Natural killer cell treated with Interleukin-12 subunit alpha and Interleukin-12 subunit beta and Interleukin-15 and Interleukin-18, amount 100 ng/mL, for 72 hours (primary cell): ENCODE measurements at regions not wholly inside any gene's neighbourhood (a gene's known extent, or its start where the extent isn't known, plus 50 kb on each side); places are given as distances from the start of the nearest gene placed in this dataset.
A peak's percentile ranks its signal among the peaks of the same experiment; 100 is the strongest.

Experiments used
- ATAC-seq, 2 donors: fragments of 150-1000 bp; cut with Tn5 transposase in 1 of 2; sonication (Bioruptor Pico), chemical (Tn5 transposase) in 1 of 2; 2 replicates each; pipeline ENCODE4 v1.10.0; 2021
- DNase-seq: peaks from one replicate; pipeline ENCODE4 v3.0.0; 2022; ENCODE audit warnings: low spot score
- H3K27ac Mint-ChIP-seq, 2 donors: 1 replicate in 1 of 2; 2 replicates in 1 of 2; pipeline ENCODE4 v1.8.0; 2022; ENCODE audit warnings: mixed read lengths in 2 of 2, mild to moderate bottlenecking in 1 of 2, moderate library complexity in 1 of 2
- H3K27me3 Mint-ChIP-seq, 2 donors: 1 replicate in 1 of 2; 2 replicates in 1 of 2; pipeline ENCODE4 v1.8.0; 2022; ENCODE audit warnings: mixed read lengths in 2 of 2
- H3K36me3 Mint-ChIP-seq: one replicate; pipeline ENCODE4 v1.8.0; 2022; ENCODE audit warnings: mixed read lengths
- H3K4me1 Mint-ChIP-seq, 2 donors: 1 replicate in 1 of 2; 2 replicates in 1 of 2; pipeline ENCODE4 v1.8.0; 2022; ENCODE audit warnings: low read depth in 2 of 2, mixed read lengths in 2 of 2, mild to moderate bottlenecking in 1 of 2
- H3K4me3 Mint-ChIP-seq: one replicate; pipeline ENCODE4 v1.8.0; 2022; ENCODE audit warnings: mixed read lengths
- H3K9me3 Mint-ChIP-seq: 2 replicates; pipeline ENCODE4 v1.8.0; 2022; ENCODE audit warnings: mixed read lengths

- H3K9me3 Mint-ChIP-seq = peaks cover 5% of the 10 kb centered on the region
- DNase-seq (no peak), ATAC-seq (peak in 1 of 2 donors; percentile 43)
- no peak overlapping the region for H3K27ac Mint-ChIP-seq
- peaks cover 24 to 29% of the 10 kb centered on the region in 2 donors for H3K27me3 Mint-ChIP-seq
- H3K4me1 Mint-ChIP-seq = peaks cover 0 to 3% of the 10 kb centered on the region in 2 donors
- H3K4me3 Mint-ChIP-seq = no peak overlapping the region
- no peaks in the 10 kb centered on the region for H3K36me3 Mint-ChIP-seq
Observed at GRCh38 chr17:55622547-55622946, 100.1 kb downstream of the TMEM100 start.

GRCh38 chr17:55620945-55621344, 101.7 kb downstream of the TMEM100 start:
- H3K27me3 Mint-ChIP-seq = peaks cover 21 to 29% of the 10 kb centered on the region in 2 donors
- no peak overlapping the region for H3K27ac Mint-ChIP-seq
- ATAC-seq (no peak), DNase-seq (no peak)
- H3K4me1 Mint-ChIP-seq = peaks cover 0 to 3% of the 10 kb centered on the region in 2 donors
- H3K9me3 Mint-ChIP-seq = peaks cover 2% of the 10 kb centered on the region
- H3K4me3 Mint-ChIP-seq = no peak overlapping the region
- H3K36me3 Mint-ChIP-seq = no peaks in the 10 kb centered on the region

- no peak overlapping the region for H3K4me3 Mint-ChIP-seq
- no peak for ATAC-seq
Observed at GRCh38 chr17:55620023-55620422, 102.6 kb downstream of the TMEM100 start.

DNA sequence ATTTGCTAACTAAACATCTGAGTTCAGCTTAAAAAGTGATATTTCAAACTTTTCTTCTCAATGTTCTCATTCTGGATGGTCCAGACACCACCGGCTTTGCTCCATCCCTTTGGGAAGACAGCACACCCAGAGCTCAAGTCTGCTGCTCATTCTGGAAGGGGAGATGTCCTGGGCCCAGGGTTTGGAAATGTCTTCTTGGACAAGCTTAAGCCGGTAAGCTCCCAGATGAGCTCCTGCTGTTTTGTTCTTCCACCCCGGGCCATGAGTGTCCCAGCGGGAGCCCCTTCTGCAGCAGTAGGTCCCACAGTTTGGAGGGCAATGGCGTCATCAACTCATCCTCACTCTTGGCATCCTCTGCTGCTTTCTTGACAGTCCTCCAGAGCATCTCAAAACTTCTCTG, 105.2 kb downstream of the TMEM100 start:
- DNase-seq (no peak), ATAC-seq (no peak)
- Mint-ChIP-seq H3K27me3 (peaks cover 13 to 15% of the 10 kb centered on the region in 2 donors), H3K9me3 (peaks cover 2% of the 10 kb centered on the region), H3K36me3 (no peaks in the 10 kb centered on the region), H3K4me1 (no peaks in the 10 kb centered on the region), H3K27ac (no peak overlapping the region), H3K4me3 (no peak overlapping the region)

More at GRCh38 chr17:55620023-55620422, 102.6 kb downstream of the TMEM100 start:
- Mint-ChIP-seq H3K27ac (no peak overlapping the region), H3K9me3 (peaks cover 2% of the 10 kb centered on the region), H3K4me1 (no peaks in the 10 kb centered on the region), H3K36me3 (no peaks in the 10 kb centered on the region), H3K27me3 (peaks cover 21 to 29% of the 10 kb centered on the region in 2 donors)
- no peak for DNase-seq

DNA sequence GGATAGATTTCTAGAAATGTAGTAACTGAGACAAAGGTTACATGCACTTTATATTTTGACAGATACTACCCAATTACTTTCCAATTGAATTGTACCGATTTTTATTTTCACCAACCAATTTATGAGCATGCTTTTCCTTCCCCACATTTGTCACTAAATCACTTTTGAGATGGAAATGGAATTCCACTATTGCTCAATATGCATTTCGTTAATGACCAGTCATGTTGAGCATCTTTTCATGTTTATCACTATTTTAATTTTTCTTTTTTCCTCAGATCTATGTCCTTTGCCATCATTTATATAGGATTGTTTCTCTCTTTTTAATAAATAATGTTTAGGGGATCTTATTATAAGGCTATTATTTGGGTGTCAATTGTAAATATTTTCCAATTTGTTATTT, 102.8 kb upstream of the SMIM36 start:
- no peaks in the 10 kb centered on the region for H3K9me3 Mint-ChIP-seq
- H3K36me3 Mint-ChIP-seq = no peaks in the 10 kb centered on the region
- H3K4me3 Mint-ChIP-seq = no peak overlapping the region
- H3K4me1 Mint-ChIP-seq = no peaks in the 10 kb centered on the region
- peaks cover 9 to 10% of the 10 kb centered on the region in 2 donors for H3K27me3 Mint-ChIP-seq
- H3K27ac Mint-ChIP-seq = no peak overlapping the region
- DNase-seq = no peak
- ATAC-seq = no peak

DNA sequence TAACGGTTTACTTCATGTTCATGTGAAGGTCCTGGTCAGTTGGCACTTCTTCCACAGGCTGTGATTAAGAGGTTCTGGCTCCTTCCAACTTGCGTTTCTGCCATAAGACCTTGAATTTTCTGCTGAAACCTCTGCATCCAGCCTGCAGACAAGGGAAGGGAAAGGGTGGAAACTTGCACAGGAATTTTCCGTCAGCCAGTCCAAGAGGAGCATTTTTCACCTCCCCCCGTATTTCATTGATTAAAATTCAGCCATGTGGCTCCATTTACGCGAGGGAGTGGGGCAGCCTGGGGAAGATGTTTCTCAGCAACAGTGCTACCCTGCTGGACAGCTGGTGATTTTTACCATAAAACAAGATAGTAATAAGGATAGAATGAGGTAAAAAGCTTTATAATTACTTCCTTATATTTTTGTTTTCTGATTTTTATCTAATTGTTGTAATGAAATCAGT, 101.5 kb upstream of the SMIM36 start:
- ATAC-seq (no peak), DNase-seq (no peak)
- Mint-ChIP-seq H3K36me3 (no peaks in the 10 kb centered on the region), H3K9me3 (no peaks in the 10 kb centered on the region), H3K27ac (no peak overlapping the region), H3K4me1 (no peaks in the 10 kb centered on the region), H3K4me3 (no peak overlapping the region), H3K27me3 (peaks cover 0 to 2% of the 10 kb centered on the region in 2 donors)

DNA sequence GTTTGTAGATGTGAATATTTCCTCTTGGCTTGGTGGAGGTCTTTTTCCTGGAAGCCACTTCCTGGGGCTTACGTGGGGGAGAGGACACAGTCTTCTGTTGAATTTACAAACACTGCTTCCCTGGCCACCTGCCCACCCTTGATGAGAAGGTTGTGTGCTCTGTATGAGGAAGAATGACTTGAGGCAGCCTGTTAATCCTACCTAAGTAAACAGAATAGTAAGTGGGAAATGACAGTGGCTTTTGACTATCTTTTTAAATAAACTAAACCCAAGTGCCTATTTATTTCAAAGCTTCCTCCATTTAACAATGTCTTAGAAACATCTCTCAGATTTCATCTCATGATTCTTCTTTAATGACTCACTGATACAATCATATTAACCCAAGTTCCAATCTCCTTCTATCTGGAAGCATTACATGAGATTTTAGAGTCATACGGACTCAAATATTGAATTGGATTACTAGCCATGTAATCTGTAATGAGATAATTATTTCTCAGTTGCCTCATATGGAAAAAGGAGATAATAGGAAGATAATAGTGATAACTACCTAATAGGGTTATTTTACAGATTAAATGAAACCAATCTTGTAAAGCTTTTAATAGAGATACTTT, 96.6 kb upstream of the SMIM36 start:
- Mint-ChIP-seq H3K4me1 (no peaks in the 10 kb centered on the region), H3K27me3 (peaks cover 10 to 11% of the 10 kb centered on the region in 2 donors), H3K27ac (no peak overlapping the region), H3K36me3 (no peaks in the 10 kb centered on the region), H3K9me3 (no peaks in the 10 kb centered on the region), H3K4me3 (no peak overlapping the region)
- DNase-seq (no peak), ATAC-seq (no peak)

GRCh38 chr17:55606488-55606815, 95.2 kb upstream of the SMIM36 start:
- no peak for ATAC-seq
- H3K27ac Mint-ChIP-seq = no peak overlapping the region
- no peaks in the 10 kb centered on the region for H3K36me3 Mint-ChIP-seq
- DNase-seq = no peak
- peaks cover 10 to 20% of the 10 kb centered on the region in 2 donors for H3K27me3 Mint-ChIP-seq
- no peaks in the 10 kb centered on the region for H3K9me3 Mint-ChIP-seq
- no peak overlapping the region for H3K4me3 Mint-ChIP-seq
- no peaks in the 10 kb centered on the region for H3K4me1 Mint-ChIP-seq

- Mint-ChIP-seq H3K4me1 (no peaks in the 10 kb centered on the region), H3K27me3 (peaks cover 10 to 26% of the 10 kb centered on the region in 2 donors), H3K27ac (no peak overlapping the region), H3K9me3 (peaks cover 2% of the 10 kb centered on the region), H3K4me3 (no peak overlapping the region), H3K36me3 (peaks cover 4% of the 10 kb centered on the region)
- DNase-seq (no peak), ATAC-seq (no peak)
Observed at GRCh38 chr17:55605705-55606487, 94.6 kb upstream of the SMIM36 start.

GRCh38 chr17:55601874-55602364, 90.7 kb upstream of the SMIM36 start:
- no peak overlapping the region for H3K27ac Mint-ChIP-seq
- peaks cover 12 to 27% of the 10 kb centered on the region in 2 donors for H3K27me3 Mint-ChIP-seq
- H3K4me3 Mint-ChIP-seq = no peak overlapping the region
- peaks cover 18% of the 10 kb centered on the region for H3K9me3 Mint-ChIP-seq
- DNase-seq (no peak), ATAC-seq (no peak)
- H3K4me1 Mint-ChIP-seq = no peaks in the 10 kb centered on the region
- peaks cover 34% of the 10 kb centered on the region for H3K36me3 Mint-ChIP-seq

DNA sequence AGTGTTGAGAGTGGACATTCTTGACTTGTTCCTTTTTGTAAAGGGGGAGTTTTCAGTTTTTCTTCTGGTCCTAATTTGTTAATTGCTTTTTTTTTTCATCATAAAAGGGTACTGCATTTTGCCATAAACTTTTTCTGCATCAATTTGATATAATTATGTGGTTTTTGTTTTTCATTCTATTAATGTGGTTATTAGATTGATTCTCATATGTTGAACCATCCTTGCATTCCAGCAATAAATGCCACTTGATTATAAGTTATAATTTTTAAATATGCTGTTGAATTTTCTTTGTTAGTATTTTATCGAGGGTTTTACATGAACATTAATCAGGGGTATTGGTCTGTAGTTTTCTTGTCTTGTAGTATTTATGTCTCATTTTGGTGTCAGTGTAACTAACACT, 87.2 kb upstream of the SMIM36 start:
- ATAC-seq = no peak
- Mint-ChIP-seq H3K27me3 (peaks cover 8 to 16% of the 10 kb centered on the region in 2 donors), H3K4me3 (no peak overlapping the region), H3K9me3 (peaks cover 25% of the 10 kb centered on the region), H3K4me1 (no peaks in the 10 kb centered on the region), H3K27ac (no peak overlapping the region), H3K36me3 (peaks cover 39% of the 10 kb centered on the region)
- DNase-seq = no peak

- Mint-ChIP-seq H3K4me1 (no peaks in the 10 kb centered on the region), H3K4me3 (no peak overlapping the region), H3K9me3 (no peaks in the 10 kb centered on the region), H3K36me3 (no peaks in the 10 kb centered on the region), H3K27me3 (peaks cover 3 to 16% of the 10 kb centered on the region in 2 donors), H3K27ac (no peak overlapping the region)
- ATAC-seq (no peak), DNase-seq (no peak)
Observed at GRCh38 chr17:55588446-55589242, 77.4 kb upstream of the SMIM36 start.

GRCh38 chr17:55587608-55588139, 76.4 kb upstream of the SMIM36 start:
- H3K36me3 Mint-ChIP-seq = no peaks in the 10 kb centered on the region
- H3K4me1 Mint-ChIP-seq = no peaks in the 10 kb centered on the region
- DNase-seq = no peak
- ATAC-seq = no peak
- H3K4me3 Mint-ChIP-seq = no peak overlapping the region
- H3K27me3 Mint-ChIP-seq = peaks cover 7 to 21% of the 10 kb centered on the region in 2 donors
- H3K27ac Mint-ChIP-seq = no peak overlapping the region
- peaks cover 4% of the 10 kb centered on the region for H3K9me3 Mint-ChIP-seq
